Endothelial cell of umbilical vein (primary cell): ENCODE measurements at regions not wholly inside any gene's neighbourhood (a gene's known extent, or its start where the extent isn't known, plus 50 kb on each side); places are given as distances from the start of the nearest gene placed in this dataset.

Source experiments
- BruUV-seq: library from RNA; stranded (reverse); fragments of 400-500 nt; replicated peaks from 2 replicates; lab custom pipeline; 2021; lab: Mats Ljungman, UMichigan
- CTCF ChIA-PET: fragments of 300-600, 350-600 bp; sonication (Branson Sonifier 250); formaldehyde crosslinking; loops from one replicate; lab custom pipeline; 2021; ENCODE audit warnings: antibody characterized with exemption, inconsistent platforms; lab: Charles Lee
- POLR2A ChIA-PET: fragments of 300-600, 350-600 bp; sonication (Branson Sonifier 250); formaldehyde crosslinking; loops from one replicate; lab custom pipeline; 2021; ENCODE audit warnings: antibody characterized with exemption, inconsistent platforms; lab: Charles Lee
- DNase-seq: peaks from one replicate; pipeline ENCODE4 v3.0.0-alpha.2; 2011; ENCODE audit warnings: low read depth, low spot score
- FAIRE-seq: peaks from 2 replicates; lab custom pipeline; 2011; peaks lifted over from hg19 to GRCh38; lab: Jason Lieb, UNC
- H2AFZ ChIP-seq: 2 replicates; pipeline ENCODE4 v1.6.0; 2012; ENCODE audit warnings: low read depth, low read length, control low read depth, inconsistent platforms
- H3K27ac ChIP-seq: 2 replicates; pipeline ENCODE4 v1.5.1; 2011; ENCODE audit warnings: low read depth, mild to moderate bottlenecking, control low read depth, low read length, moderate library complexity; ENCODE audit not compliant: insufficient read depth
- H3K27me3 ChIP-seq, 2 experiments: 2 replicates each; pipeline versions ENCODE4 v1.6.0 to v1.6.1; 2011; ENCODE audit warnings: low read length in 2 of 2, mixed read lengths in 1 of 2; ENCODE audit not compliant: control insufficient read depth in 2 of 2, insufficient read depth in 2 of 2
- H3K36me3 ChIP-seq, 2 experiments: 2 replicates in 1 of 2; 3 replicates in 1 of 2; pipeline ENCODE4 v1.5.1; 2011; ENCODE audit warnings: low read length in 2 of 2, mild to moderate bottlenecking in 1 of 2, moderate library complexity in 1 of 2; ENCODE audit not compliant: control insufficient read depth in 2 of 2, insufficient read depth in 2 of 2; ENCODE audit errors: extremely low read depth in 1 of 2
- H3K4me1 ChIP-seq: 3 replicates; pipeline ENCODE4 v1.5.1; 2011; ENCODE audit warnings: mild to moderate bottlenecking, low read length; ENCODE audit not compliant: control insufficient read depth, insufficient read depth; ENCODE audit errors: extremely low read depth
- H3K4me2 ChIP-seq: 2 replicates; pipeline ENCODE4 v1.6.1; 2011; ENCODE audit warnings: low read length, control low read depth, mixed read lengths; ENCODE audit not compliant: insufficient read depth
- H3K4me3 ChIP-seq, 3 experiments: fragments of 200-600 bp in 1 of 3; sonication (generic), shearing (Covaris generic) in 1 of 3; replicated peaks in 1 of 3; 2 replicates each; pipeline ENCODE4 v1.5.1; 2011 to 2016; ENCODE audit warnings: control low read depth in 3 of 3, low read length in 3 of 3, mild to moderate bottlenecking in 2 of 3, inconsistent platforms in 1 of 3, low read depth in 1 of 3, moderate library complexity in 1 of 3; ENCODE audit not compliant: insufficient read depth in 1 of 3
- H3K79me2 ChIP-seq: 2 replicates; pipeline ENCODE4 v1.6.0; 2012; ENCODE audit warnings: low read length, inconsistent platforms; ENCODE audit not compliant: control insufficient read depth, insufficient read depth
- H3K9ac ChIP-seq: replicated peaks from 2 replicates; pipeline ENCODE3; 2011; ENCODE audit warnings: low read length, control low read depth; ENCODE audit not compliant: insufficient read depth; ENCODE audit errors: extremely low read depth
- H3K9me1 ChIP-seq: replicated peaks from 3 replicates; pipeline ENCODE4 v1.6.0; 2011; ENCODE audit warnings: mild to moderate bottlenecking, low read length; ENCODE audit not compliant: control insufficient read depth, insufficient read depth; ENCODE audit errors: extremely low read depth
- H3K9me3 ChIP-seq: replicated peaks from 2 replicates; pipeline ENCODE4 v1.5.1; 2012; ENCODE audit warnings: low read length, inconsistent platforms; ENCODE audit not compliant: control insufficient read depth, insufficient read depth
- H4K20me1 ChIP-seq: replicated peaks from 2 replicates; pipeline ENCODE3; 2011; ENCODE audit warnings: mild to moderate bottlenecking, low read length; ENCODE audit not compliant: control insufficient read depth, insufficient read depth; ENCODE audit errors: extremely low read depth
- EZH2 ChIP-seq: IDR thresholded peaks from 2 replicates; pipeline ENCODE4 v1.6.1; 2012; ENCODE audit warnings: borderline replicate concordance, low read depth, mild to moderate bottlenecking, moderate library complexity, low read length, inconsistent platforms; ENCODE audit not compliant: severe bottlenecking
- FOS ChIP-seq: IDR thresholded peaks from 2 replicates; pipeline ENCODE4 v1.6.1; 2011; ENCODE audit warnings: mild to moderate bottlenecking, low read length, moderate library complexity, borderline replicate concordance; ENCODE audit not compliant: insufficient read depth
- GATA2 ChIP-seq: IDR thresholded peaks from 2 replicates; pipeline ENCODE4 v1.7.0; 2011; ENCODE audit warnings: low read depth, mild to moderate bottlenecking, moderate library complexity, mixed read lengths, low read length; ENCODE audit not compliant: insufficient read length, insufficient read depth
- JUN ChIP-seq: IDR thresholded peaks from 2 replicates; pipeline ENCODE4 v1.6.1; 2011; ENCODE audit warnings: borderline replicate concordance, low read depth; ENCODE audit not compliant: insufficient read length, insufficient read depth
- MAX ChIP-seq: IDR thresholded peaks from 2 replicates; pipeline ENCODE4 v1.6.1; 2011; ENCODE audit not compliant: insufficient read depth, insufficient read length
- MYC ChIP-seq: IDR thresholded peaks from one replicate; pipeline ENCODE4 v1.6.1; 2011; ENCODE audit warnings: mild to moderate bottlenecking, low read depth, low read length
- POLR2A ChIP-seq: IDR thresholded peaks from 2 replicates; pipeline ENCODE4 v1.6.1; 2012; ENCODE audit warnings: low read depth, mild to moderate bottlenecking, control low read depth, low read length
- POLR2AphosphoS5 ChIP-seq: IDR thresholded peaks from 2 replicates; pipeline ENCODE4 v1.6.1; 2012; ENCODE audit warnings: low read depth, mild to moderate bottlenecking, control low read depth, low read length, moderate library complexity; ENCODE audit not compliant: insufficient read depth
- dilution Hi-C: fragments of 300-500 bp; cut with MboI; formaldehyde crosslinking; loops from one replicate; pipeline ENCODE4 v1.15.0; 2019; ENCODE audit warnings: low sequenced_read_pairs; ENCODE audit not compliant: extremely low pct_ligation_motif_present
- intact Hi-C: fragments of 100-400 bp; cut with micrococcal nuclease; formaldehyde crosslinking; loops from one replicate; pipeline ENCODE4 v1.10.0; 2022
- TF ChIP-seq, protein P1 (sequence below), 2 donors: IDR thresholded peaks; 1 replicate in 1 of 2; 2 replicates in 1 of 2; pipeline ENCODE4 v1.5.1; 2011; ENCODE audit warnings: low read length in 2 of 2, mild to moderate bottlenecking in 2 of 2, moderate library complexity in 2 of 2, control low read depth in 1 of 2, inconsistent platforms in 1 of 2, low read depth in 1 of 2; ENCODE audit not compliant: insufficient read depth in 1 of 2; ENCODE audit errors: extremely low read depth in 1 of 2

GRCh38 chr2:217461674-217462073 lies 541.1 kb downstream of the TNS1 start:
- Histone ChIP-seq H3K27ac (no peak overlapping the region), H3K9me1 (no peaks in the 10 kb centered on the region), H4K20me1 (no peaks in the 10 kb centered on the region), H3K4me2 (no peak overlapping the region), H3K79me2 (no peaks in the 10 kb centered on the region), H3K9me3 (no peaks in the 10 kb centered on the region), H3K27me3 (no peaks in the 10 kb centered on the region), H3K4me3 (no peak overlapping the region), H2AFZ (no peak overlapping the region), H3K36me3 (no peaks in the 10 kb centered on the region), H3K4me1 (no peaks in the 10 kb centered on the region), H3K9ac (no peak overlapping the region)
- FAIRE-seq, result no peak
- intact Hi-C loops (no loop called here), dilution Hi-C loops (no loop called here)
- no peak for TF ChIP-seq JUN
- TF ChIP-seq MAX, result no peak
- no peak for TF ChIP-seq POLR2AphosphoS5
- no peak for TF ChIP-seq FOS
- TF ChIP-seq EZH2, result no peak
- no peak for TF ChIP-seq POLR2A
- TF ChIP-seq, protein P1, sequence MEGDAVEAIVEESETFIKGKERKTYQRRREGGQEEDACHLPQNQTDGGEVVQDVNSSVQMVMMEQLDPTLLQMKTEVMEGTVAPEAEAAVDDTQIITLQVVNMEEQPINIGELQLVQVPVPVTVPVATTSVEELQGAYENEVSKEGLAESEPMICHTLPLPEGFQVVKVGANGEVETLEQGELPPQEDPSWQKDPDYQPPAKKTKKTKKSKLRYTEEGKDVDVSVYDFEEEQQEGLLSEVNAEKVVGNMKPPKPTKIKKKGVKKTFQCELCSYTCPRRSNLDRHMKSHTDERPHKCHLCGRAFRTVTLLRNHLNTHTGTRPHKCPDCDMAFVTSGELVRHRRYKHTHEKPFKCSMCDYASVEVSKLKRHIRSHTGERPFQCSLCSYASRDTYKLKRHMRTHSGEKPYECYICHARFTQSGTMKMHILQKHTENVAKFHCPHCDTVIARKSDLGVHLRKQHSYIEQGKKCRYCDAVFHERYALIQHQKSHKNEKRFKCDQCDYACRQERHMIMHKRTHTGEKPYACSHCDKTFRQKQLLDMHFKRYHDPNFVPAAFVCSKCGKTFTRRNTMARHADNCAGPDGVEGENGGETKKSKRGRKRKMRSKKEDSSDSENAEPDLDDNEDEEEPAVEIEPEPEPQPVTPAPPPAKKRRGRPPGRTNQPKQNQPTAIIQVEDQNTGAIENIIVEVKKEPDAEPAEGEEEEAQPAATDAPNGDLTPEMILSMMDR (IDR thresholded peaks at IDR 0.05; ENCODE audit: extremely low read depth in 1 of 2, insufficient read depth in 1 of 2, low read depth in 1 of 2, low read length in 2 of 2), result no peak
- no peak for TF ChIP-seq GATA2
- TF ChIP-seq MYC, result no peak
- BruUV-seq, result no TSS peak
- POLR2A ChIA-PET, result no interaction called here
- CTCF ChIA-PET, result no interaction called here
- DNase-seq, result no peak
